NB4 (cell line): ENCODE measurements at regions not wholly inside any gene's neighbourhood (a gene's known extent, or its start where the extent isn't known, plus 50 kb on each side); places are given as distances from the start of the nearest gene placed in this dataset.

Source experiments
- POLR2A ChIP-seq: IDR thresholded peaks from 2 replicates; pipeline ENCODE4 v1.6.1; 2011; ENCODE audit warnings: mild to moderate bottlenecking; ENCODE audit not compliant: insufficient read length; ENCODE audit errors: extremely low read depth
- TF ChIP-seq, protein P1 (sequence below): IDR thresholded peaks from one replicate; pipeline ENCODE4 v1.5.1; 2012; ENCODE audit warnings: low read depth, low read length

DNA sequence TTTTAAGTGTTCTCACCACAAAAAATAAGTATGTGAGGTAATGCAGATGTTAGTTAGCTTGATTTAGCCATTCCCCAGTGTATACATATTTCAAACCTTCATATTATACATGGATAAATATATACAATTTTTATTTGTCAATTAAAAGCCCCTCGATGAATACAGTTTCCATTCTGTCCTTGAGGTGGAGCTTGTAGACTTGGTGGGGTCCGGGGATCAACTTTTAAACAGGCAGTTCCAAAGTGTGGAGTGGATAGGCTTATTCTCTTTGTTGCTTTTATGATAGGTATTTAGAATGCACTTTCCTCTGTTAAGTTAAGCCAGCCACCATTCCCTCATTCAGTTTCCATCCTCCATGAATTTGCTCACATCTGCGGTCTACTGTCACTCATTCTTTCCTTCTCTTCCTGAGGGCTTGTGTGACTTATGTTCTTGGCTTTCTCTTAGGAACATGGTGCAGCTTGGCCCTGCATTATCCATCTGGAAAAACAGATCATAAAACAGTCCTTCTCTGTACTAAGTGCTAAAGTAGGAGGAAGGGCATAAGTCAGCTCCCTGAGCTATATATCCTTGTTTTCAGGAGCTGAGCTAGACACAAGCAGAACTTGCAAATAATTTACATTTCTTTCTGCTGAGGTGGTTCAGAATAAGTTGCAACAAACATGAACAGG lies 149.1 kb downstream of the NFKBIZ start:
- TF ChIP-seq, protein P1, sequence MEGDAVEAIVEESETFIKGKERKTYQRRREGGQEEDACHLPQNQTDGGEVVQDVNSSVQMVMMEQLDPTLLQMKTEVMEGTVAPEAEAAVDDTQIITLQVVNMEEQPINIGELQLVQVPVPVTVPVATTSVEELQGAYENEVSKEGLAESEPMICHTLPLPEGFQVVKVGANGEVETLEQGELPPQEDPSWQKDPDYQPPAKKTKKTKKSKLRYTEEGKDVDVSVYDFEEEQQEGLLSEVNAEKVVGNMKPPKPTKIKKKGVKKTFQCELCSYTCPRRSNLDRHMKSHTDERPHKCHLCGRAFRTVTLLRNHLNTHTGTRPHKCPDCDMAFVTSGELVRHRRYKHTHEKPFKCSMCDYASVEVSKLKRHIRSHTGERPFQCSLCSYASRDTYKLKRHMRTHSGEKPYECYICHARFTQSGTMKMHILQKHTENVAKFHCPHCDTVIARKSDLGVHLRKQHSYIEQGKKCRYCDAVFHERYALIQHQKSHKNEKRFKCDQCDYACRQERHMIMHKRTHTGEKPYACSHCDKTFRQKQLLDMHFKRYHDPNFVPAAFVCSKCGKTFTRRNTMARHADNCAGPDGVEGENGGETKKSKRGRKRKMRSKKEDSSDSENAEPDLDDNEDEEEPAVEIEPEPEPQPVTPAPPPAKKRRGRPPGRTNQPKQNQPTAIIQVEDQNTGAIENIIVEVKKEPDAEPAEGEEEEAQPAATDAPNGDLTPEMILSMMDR: no peak
- no peak for TF ChIP-seq POLR2A
